ENCODE measurements at regions not wholly inside any gene's neighbourhood (a gene's known extent, or its start where the extent isn't known, plus 50 kb on each side); places are given as distances from the start of the nearest gene placed in this dataset.
"Not testable (repeated sequence)": the region's sequence is repeated elsewhere in the genome, so short reads cannot be mapped to it uniquely, and the experiment has no call there.

DNA sequence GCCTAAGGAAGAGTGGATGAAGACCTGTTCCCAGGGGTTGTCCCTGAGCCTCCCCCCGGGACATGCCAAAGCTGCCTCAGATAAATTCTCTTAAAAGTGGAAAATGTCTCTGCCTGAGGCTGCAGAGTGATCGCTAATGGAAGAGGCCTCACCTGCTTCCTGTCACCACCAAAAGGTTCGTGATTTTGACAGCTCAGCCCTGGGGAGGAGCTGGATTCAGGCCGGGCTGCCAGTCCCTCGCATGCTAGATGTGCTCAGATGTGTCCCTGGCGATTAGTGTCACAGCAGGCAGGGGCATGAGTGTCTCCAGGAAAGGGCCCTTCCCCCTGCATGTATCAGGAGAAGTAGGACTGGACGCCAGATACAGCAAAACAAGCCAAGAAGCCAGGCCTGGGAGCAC is 626.5 kb downstream of the UQCRFS1 start:
- no peak for DNase-seq

DNA sequence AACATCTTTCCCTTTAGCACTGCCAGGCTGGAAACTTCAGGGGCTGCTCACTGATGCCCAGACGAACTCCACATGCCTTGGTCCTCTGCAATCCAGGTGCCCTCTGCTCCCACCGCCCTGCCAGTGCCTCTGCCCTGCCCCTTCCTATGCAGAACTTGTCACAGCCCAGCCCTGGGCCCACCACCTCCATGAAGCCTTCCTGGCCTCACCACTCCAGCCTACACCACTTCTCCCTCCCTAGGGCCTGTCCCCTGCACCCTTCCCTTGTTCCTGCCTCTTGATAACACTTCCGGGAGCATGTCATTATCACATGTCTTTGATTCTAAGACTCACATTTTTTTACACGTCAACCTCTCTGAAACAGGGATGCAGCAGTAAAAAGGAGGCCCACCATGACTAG is 627.2 kb downstream of the UQCRFS1 start:
- no peak for DNase-seq

DNA sequence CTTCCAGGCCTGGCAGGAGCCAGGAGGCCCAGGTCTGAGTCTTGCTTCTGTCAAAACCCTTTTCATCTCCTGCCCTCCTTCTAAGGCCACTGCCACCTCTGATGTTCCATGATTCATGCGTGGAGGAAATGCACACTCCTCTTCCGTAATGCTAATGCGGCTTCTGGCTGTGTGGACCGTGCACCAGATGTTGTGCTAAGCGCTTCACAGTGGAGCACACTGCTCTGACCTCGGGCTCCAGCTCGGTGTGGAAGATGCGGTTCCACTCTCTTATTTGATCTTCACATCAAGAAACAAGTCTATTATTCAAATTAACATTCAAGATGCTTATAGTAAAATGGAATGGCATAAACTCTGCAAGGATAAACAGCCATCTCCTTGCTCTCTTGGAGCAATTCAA is 629.2 kb downstream of the UQCRFS1 start:
- DNase-seq, result no peak

DNA sequence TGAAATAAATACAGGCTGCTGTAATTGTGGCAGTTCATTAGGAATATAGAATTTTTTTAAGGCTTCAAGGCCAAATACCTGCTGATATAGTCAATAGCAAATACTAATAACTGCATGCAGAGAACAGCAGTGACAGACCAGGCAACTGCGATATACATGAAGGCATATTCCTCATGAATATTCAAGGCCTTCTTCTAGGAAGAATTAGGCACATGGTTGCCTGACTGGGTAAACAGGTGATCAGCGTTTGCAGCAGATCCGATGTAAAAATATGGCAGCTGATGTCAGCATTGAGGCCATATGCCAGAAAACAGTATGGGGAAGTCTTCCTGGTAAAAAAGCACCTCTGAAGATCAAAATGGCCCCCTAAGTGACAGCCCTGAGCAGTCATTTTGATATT is 629.7 kb downstream of the UQCRFS1 start:
- DNase-seq, result no peak

DNA sequence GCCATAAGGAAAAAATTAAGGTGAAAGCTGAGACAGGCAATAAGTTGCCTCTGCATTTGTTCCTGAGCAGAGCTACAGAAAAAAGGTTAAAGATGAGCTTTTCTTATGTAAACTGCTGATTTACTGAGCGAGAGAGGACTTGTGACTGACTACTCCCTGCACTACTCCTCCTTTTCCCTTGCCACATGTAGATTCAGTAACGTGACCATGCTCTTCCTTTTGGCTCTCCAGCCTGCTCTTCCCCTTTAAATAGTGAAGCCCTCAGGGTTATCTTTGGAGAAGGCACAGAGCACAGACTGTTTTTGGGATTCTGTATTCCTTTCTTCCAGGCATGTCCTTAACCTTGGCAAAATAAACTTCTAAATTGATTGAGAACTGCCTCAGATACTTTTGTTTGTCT is 630.2 kb downstream of the UQCRFS1 start:
- no peak for DNase-seq

DNA sequence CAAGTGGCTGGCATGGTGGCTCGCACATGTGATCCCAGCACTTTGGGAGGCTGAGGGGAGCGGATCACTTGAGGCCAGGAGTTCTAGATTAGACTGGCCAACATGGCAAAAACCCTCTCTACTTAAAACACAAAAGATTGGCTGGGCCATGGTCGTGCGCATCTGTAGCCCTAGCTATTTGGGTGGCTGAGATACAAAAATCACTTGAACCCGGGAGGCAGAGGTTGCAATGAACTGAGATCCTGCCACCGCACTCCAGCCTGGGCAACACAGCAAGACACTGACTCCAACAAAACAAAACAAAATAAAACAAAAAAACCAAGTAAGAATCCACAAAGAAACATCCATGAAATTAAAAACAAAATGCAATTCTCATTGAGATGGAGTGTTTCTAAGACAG is 630.6 kb downstream of the UQCRFS1 start:
- DNase-seq, result no peak

DNA sequence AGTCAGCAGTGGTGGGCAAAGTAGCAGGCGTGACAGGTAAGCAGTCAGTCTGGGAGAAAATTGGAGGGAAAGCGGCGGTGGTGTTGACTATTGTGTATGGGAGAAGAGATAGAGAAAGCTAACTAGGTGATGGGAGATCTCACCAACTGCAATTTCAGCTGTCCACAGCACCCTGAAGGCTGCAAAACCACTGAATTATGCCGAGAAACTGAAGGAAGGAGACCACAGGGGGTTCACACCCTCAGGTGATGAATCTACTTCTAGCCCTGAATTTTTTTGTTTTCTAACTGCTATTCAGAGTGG is 631.5 kb downstream of the UQCRFS1 start:
- DNase-seq, result no peak

DNA sequence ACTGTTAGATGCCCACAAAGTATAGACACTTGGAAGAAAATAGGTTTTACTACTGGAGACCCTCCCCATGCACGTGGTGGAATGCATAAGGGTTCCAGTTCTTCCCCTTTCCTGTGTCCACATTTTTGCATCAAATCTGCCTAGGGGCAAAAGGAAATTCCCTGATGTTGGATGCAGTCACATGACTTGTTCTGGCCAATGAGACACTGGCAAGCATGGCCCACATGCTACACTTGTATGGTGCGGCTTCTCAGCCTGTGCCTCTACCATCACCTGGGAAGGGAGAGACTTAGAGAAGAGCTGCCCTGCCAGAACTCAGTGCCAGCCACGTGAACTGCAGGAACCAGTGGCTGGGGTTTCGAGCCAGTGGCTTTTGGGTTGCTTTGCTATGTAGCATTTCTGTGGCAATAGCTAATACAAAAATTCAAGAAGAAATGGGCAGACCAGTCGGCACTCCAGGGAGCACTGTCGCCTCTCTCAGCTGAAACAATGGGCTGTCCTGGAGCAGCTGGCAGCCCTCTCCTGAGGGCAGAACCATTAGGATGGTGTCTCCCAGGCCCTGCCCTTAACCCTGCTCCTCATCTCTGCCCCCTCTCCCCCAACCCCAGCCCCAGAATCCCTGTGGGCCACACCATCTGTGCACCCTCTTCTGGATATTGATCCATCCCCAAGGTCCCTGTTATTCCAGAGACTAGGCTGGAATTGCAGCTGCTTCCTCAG is 634.0 kb downstream of the UQCRFS1 start:
- no peak for DNase-seq

DNA sequence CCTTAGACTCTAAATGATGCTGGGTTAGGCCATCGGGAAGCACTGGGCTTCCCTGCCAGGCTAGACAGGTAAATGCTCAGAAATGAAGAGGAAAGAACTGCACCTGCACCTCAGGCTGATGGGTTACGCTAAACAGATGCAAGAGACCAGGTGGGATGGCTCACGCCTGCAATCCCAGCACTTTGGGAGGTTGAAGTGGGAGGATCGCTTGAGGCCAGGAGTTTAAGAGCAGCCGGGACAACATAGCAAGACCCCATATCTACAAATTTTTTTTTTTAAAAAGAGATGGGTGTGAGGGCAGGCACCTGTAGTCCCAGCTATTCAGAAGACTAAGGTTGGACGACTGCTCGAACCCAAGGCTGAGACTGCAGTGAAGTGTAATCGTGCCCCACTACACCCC is 634.7 kb downstream of the UQCRFS1 start:
- DNase-seq, result no peak

DNA sequence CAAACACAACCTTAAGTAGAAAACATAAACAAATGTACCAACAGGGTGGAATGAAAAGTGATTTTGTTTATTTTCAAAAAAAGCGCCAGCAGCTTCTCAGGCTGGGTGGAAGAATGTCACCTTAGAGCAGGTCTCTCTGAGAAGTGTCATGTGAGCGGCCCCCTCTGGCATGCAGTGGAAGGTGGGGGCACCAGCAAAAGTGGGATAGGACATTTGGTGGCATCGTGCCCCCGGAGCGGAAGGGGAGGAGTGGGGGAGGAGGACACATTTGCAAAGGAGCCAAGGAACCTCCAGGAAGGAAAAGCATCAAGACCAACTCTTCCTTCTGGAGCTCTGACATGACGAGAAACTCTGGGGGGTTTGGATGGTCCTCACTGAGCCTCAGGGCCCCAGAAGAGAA is 635.3 kb downstream of the UQCRFS1 start:
- DNase-seq, result no peak

DNA sequence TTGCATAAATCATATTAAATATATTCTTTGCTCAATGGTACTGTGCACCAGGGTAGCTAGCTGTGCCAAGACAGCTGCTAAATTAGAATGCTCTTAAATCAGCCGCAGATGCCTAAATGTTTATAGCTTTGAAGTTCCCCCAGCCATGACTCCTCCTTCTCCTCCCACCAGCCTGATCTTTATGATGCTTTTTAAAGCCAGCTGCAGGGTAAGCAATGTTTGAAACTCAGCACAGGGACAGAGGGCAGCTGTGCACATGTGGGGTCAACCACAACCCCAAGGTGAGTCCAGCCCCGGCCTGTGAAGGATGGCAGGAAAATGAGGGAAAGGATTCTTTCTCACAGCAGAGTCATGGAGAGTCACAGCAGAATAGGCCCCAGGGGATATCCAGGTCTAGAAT is 635.7 kb downstream of the UQCRFS1 start:
- no peak for DNase-seq

DNA sequence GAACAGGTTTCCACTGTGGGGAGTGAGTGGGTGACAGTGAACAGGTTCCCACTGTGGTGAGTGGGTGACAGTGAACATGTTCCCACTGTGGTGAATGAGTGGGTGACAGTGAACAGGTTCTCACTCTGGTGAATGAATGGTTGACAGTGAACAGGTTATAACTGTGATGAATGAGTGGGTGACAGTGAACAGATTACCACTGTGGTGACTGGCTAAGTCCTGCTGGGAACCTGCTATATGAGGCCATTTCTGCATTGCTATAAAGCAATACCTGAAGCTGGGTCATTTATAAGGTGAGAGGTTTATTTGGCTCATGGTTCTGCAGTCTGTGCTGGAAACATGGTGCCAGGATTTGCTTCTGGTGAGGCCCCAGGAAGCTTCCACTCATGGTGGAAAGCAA is 637.1 kb downstream of the UQCRFS1 start:
- no peak for DNase-seq

DNA sequence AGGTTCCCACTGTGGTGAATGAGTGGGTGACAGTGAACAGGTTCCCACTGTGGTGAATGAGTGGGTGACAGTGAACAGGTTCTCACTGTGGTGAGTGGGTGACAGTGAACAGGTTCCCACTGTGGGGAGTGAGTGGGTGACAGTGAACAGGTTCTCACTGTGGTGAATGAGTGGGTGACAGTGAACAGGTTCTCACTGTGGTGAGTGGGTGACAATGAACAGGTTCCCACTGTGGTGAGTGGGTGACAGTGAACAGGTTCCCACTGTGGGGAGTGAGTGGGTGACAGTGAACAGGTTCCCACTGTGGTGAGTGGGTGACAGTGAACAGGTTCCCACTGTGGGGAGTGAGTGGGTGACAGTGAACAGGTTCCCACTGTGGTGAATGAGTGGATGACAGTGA is 637.6 kb downstream of the UQCRFS1 start:
- DNase-seq, result not testable (repeated sequence)

DNA sequence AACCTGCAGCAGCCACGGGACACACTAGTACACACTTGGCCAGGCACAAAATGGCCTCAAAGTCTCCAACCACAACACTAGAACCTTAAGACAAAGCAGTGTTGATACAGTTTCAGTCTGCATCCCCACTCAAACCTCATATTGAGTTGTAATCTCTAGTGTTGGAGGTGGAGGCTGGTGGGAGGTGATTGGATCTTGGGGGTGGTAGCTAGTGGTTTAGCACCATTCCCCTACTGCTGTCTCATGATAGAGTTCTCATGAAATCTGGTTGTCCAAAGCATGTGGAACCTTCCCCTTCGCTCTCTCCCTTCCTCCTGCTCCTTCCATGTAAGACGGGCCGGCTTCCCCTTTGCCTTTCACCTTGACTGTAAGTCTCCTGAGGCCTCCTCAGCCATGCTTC is 638.7 kb downstream of the UQCRFS1 start:
- DNase-seq, result no peak

DNA sequence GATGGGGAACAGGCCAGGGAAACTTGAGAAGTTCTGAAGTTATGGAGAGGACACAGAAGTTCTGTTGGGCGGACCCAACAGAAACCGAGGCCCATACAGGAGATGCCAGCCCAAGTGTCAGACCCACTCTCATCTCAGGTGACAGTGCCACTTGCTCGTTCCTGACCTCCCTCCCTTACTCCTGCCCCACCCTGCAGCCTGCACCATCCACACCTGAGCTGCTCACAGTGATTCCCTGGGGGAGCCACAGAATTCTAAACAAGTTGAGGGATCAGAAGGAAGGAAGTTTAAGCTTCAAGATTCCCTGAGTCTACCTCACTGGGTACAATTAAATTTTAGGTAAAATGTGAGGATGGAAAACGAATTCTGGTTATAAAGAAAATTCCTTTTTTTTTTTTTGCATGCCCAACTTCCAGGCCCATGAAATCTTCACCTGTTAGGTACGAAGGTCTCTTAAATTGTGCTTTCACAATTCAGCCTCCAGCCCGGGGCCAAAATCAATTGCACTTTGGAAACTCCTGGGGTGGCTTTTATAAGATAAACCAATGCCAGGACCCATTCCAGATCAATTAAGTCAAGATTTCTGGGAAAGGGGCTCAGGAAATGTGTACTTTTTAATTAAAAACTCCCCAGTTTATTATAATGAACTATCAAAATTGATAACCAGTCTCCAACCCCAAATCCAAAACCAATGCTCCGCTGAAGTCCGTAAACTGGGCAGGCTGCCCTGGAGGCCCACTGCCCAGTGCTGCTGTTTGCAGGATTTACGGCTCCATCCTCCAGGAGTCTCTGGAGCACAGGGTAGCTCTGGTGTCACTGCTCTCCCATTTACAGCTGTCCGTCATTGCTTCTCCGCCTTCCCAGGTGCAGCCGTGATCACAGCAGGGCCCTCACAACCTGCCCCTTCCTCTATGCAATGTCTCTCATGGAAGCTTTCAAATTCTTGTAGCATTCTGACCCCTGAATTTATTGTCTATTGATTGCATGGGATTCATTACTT is 643.5 kb downstream of the UQCRFS1 start:
- DNase-seq, result no peak

DNA sequence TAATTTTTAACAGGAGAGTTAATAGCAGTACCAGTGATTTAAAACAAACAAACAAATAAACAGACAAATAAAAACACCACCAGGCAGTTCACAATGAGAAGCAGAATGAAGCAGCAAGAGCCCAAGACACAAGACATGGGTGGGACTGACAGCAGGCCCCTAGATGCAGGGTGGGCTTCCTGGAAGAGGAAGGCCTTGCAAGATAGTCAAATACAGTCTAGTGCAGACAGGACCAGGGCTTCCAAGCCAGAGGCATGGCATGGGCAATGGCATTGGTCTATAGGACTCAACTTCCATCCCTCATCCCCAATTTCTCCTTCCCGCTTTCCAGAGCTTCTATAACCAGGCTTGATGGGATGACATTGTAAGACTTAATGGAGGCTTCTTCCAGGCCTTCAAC is 645.1 kb downstream of the UQCRFS1 start:
- DNase-seq, result no peak

DNA sequence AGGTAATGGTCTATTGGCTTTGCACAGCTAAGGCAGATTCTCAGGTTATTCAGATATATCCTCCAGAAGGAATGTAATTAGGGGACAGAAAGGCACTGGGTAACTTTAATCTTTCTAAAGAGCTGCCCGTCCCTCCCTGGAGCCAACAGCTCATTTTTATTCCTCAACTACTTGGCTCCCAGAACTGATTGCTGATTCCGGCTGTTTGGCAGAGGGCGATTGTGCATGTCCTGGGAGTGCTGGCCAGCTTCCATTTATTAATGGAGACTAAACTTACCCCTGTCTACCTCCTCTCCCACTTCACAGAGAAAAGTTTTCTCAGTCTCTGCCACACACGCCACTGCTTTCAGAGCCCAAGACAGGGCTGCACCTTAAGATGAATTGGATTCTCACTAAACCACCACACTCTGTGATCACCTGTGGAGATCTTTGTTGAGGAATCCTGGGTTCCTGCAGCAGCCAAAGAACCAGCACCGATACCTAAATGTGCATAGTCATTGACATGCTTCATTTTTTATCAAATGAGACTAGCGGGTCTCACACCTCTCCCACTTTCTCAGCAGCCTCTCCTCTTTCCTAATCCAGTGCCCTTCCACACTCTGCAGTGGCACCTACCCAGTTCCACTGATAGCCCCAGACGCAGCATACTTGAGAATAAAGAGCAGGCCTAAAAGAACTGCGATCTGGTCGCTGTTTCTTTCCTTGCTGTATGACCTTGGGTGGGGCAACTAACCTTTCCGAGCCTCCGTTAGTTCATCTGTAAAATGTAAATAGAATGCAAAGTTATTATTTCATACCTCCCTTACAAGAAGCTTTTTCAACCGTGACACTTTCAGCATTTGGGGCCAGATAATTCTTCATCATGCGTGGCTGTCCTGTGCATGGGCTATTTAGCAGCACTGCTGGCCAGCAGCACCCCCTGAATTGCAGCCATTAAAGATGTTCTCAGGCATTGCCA is 648.7 kb downstream of the UQCRFS1 start:
- no peak for DNase-seq

DNA sequence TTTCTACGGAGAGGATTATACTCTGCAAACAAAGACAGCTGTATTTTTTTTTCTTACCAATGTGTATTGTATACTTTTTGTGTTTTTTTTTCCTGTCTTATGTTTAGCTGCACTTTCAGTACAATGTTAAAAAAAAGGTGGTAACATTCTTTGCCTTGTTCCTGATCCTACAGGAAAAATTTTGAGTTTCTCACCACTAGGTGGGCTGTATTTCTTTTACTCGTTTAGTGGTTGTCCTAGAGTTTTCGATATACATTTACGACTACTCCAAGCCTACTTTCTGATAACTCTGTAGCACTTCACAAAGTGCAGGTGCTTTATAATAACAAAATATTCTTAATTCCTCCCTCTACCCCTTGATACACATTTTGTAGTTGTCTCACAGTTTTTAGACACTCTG is 652.2 kb downstream of the UQCRFS1 start:
- no peak for DNase-seq

DNA sequence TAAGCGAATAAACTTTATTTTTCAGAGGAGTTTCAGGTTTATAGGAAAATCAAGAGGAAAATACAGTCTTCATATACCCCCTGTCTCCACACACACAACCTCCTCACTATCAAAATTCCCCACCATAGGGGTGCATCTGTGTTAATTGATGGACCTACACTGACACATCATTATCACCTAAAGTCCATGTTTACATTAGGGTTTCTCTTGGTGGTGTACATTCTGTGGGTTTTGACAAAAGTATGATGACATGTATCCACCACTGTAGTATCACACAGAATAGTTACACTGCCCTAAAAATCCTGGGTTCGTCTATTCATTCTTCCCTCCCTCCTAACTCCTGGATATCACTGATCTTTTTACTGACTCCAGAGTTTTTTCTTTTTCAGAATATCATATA is 654.2 kb downstream of the UQCRFS1 start:
- no peak for DNase-seq

DNA sequence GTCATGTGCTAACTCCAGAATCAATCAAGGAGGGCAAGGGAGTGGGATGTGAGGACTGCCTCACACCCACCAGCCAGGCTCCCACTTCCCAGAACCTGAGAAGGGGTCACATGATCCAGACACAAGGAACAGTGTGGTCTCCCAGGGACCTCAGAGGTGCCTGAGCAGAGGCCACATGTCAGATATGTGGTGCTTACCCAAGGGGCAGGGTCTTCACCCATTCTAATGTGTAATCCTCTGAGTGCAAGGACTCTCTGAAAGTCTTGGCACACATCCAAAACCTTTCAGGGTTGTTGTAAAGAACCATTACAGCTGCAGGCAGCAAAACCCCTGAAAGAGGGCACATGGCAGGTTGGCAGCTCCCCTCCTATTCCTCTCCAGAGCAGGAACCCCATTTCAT is 656.6 kb downstream of the UQCRFS1 start:
- no peak for DNase-seq

DNA sequence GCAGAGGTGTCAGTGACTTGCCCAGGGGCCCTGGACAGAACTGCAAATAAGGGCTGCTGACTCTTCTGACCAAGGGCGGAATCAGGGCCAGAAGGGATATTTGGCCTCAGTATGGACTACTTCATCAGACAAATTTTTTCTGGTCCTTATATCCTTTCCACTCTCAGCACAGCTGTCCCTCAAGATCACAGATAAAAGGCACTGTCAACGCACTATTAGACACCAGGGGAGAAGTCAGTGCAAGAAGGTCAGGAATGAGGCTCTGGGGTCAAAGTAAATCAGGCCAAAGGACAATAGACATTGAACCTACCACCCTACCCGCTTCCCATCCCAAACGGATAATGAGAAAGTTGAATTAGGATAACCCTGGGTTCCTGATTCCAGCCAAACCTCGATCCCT is 657.6 kb downstream of the UQCRFS1 start:
- DNase-seq, result no peak

DNA sequence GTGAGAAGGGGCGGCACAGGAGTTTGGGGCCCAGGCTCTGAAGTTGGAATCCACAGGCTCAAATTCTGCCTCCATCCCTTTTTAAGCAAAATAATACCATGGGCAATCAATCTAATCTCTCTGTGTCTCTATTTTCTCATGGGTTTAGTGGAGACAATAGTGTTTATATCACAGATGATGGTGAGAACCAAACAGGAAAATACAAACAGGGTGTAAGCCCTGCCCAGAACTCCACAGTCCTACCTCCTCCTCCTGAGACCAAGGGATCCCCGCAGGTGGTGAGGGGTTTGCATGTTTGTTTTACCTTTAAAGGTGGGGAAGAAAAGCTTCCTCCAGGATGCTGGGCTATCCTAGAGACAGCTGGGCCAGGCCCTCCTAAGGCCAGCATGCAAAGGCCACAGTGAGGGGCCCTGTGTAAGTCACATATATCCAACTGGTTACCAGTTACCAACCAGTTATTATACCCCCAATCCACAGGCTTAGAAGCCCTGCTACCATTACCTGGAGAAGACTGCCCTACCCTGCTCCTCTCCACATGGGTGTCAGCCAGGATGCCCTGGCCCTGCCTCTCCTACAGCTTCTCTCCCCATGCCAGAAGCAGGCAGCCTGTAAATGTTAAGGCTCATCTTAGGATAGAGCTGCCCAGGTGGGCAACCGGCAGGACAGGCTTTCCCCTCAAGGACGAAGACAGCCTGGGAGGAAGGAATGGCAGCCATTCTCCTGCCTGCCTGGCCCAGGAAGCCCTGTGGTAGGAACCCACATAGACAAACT is 658.4 kb downstream of the UQCRFS1 start:
- DNase-seq, result no peak

Data from fibroblast of skin of abdomen (primary cell).